PC-3 (cell line): ENCODE measurements at regions not wholly inside any gene's neighbourhood (a gene's known extent, or its start where the extent isn't known, plus 50 kb on each side); places are given as distances from the start of the nearest gene placed in this dataset.

Source experiments
- EZH2 ChIP-seq: fragments of 300-600 bp; sonication (generic); IDR thresholded peaks from one replicate; pipeline ENCODE4 v1.6.1; 2017; ENCODE audit warnings: antibody characterized with exemption, mild to moderate bottlenecking, low read length; ENCODE audit not compliant: unreplicated experiment
- EZH2phosphoT487 ChIP-seq: fragments of 300-600 bp; sonication (generic); IDR thresholded peaks from 2 replicates; pipeline ENCODE4 v1.6.1; 2018; ENCODE audit warnings: mild to moderate bottlenecking, antibody characterized with exemption, low read length, borderline replicate concordance
- TF ChIP-seq, protein P1 (sequence below): fragments of 300-600 bp; sonication (generic); conservative IDR thresholded peaks from 2 replicates; pipeline ENCODE4 v1.5.1; 2017; ENCODE audit warnings: antibody characterized with exemption, low read depth, mild to moderate bottlenecking, low read length

GRCh38 chr21:24729568-24729967 lies 877.7 kb downstream of the MRPL39 start:
- TF ChIP-seq EZH2 (no peak), EZH2phosphoT487 (no peak)
- TF ChIP-seq, protein P1, sequence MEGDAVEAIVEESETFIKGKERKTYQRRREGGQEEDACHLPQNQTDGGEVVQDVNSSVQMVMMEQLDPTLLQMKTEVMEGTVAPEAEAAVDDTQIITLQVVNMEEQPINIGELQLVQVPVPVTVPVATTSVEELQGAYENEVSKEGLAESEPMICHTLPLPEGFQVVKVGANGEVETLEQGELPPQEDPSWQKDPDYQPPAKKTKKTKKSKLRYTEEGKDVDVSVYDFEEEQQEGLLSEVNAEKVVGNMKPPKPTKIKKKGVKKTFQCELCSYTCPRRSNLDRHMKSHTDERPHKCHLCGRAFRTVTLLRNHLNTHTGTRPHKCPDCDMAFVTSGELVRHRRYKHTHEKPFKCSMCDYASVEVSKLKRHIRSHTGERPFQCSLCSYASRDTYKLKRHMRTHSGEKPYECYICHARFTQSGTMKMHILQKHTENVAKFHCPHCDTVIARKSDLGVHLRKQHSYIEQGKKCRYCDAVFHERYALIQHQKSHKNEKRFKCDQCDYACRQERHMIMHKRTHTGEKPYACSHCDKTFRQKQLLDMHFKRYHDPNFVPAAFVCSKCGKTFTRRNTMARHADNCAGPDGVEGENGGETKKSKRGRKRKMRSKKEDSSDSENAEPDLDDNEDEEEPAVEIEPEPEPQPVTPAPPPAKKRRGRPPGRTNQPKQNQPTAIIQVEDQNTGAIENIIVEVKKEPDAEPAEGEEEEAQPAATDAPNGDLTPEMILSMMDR, result no peak
